GM12865 (cell line): ENCODE measurements at regions not wholly inside any gene's neighbourhood (a gene's known extent, or its start where the extent isn't known, plus 50 kb on each side); places are given as distances from the start of the nearest gene placed in this dataset.
"Not testable (repeated sequence)": the region's sequence is repeated elsewhere in the genome, so short reads cannot be mapped to it uniquely, and the experiment has no call there.

Source experiments
- DNase-seq: peaks from one replicate; pipeline ENCODE4 v3.0.0; 2010; ENCODE audit warnings: low read depth
- H3K4me3 ChIP-seq: 2 replicates; pipeline ENCODE4 v1.5.1; 2011; ENCODE audit warnings: mild to moderate bottlenecking, low read depth, low read length, control low read depth
- CTCF ChIP-seq: IDR thresholded peaks from 2 replicates; pipeline ENCODE4 v1.5.1; 2011; ENCODE audit warnings: low read length, control low read depth, low read depth, inconsistent platforms; ENCODE audit not compliant: insufficient read depth; ENCODE audit errors: missing control alignments

DNA sequence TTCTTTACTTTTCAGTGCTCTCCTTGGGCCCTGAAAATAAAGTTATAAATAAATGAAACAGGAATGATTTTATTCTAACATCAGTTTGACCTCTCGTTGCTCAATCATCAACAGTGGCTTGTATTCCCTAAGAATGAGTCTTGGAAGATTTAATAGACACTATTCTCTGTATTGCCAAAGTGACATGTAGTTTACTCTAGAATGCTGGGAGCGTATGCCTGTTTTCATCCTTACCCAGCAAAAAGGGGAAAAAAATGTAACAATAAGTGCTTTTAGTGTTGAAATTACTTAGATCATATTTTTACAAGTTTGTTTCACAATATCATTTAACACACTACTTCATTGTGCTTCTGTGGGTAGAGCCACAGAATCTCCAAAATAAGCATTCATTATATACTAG, 240.6 kb upstream of the CWC22 start:
- no peak for TF ChIP-seq CTCF
- DNase-seq, result no peak
- H3K4me3 ChIP-seq, result no peak overlapping the region

GRCh38 chr2:180246268-180246667, 239.2 kb upstream of the CWC22 start:
- no peak for TF ChIP-seq CTCF
- DNase-seq, result no peak

GRCh38 chr2:180240774-180241173, 233.7 kb upstream of the CWC22 start:
- TF ChIP-seq CTCF, result no peak
- H3K4me3 ChIP-seq, result no peak overlapping the region
- DNase-seq, result no peak

More at GRCh38 chr2:180246268-180246667, 239.2 kb upstream of the CWC22 start:
- H3K4me3 ChIP-seq, result no peak overlapping the region

DNA sequence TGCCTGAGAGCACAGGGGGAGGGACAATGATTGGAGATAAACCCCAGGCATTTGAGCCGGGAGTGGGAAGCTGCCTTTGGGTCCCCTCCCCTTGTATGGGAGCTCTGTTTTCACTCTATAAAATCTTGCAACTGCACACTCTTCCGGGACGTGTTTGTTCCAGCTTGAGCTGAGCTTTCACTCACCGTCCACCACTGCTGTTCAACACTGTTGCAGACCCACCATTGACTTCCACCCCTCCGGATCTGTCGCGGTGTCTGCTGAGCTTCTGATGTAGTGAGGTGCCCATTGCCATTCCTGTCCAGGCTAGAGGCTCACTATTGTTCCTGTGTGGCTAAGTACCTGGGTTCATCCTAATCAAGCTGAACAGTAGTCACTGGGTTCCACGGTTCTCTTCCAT, 231.6 kb upstream of the CWC22 start:
- no peak for TF ChIP-seq CTCF
- no peak overlapping the region for H3K4me3 ChIP-seq
- no peak for DNase-seq

GRCh38 chr2:180236061-180236460, 229.0 kb upstream of the CWC22 start:
- DNase-seq, result not testable (repeated sequence)

DNA sequence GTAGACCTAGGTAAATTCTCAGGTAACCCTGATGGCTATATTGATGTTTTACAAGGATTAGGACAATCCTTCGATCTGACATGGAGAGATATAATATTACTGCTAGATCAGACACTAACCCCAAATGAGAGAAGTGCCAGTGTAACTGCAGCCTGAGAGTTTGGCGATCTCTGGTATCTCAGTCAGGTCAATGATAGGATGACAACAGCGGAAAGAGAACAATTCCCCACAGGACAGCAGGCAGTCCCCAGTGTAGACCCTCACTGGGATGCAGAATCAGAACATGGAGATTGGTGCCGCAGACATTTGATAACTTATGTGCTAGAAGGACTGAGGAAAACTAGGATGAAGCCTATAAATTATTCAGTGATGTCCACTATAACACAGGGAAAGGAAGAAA, 228.4 kb upstream of the CWC22 start:
- DNase-seq, H3K4me3 ChIP-seq: not testable (repeated sequence)

More at GRCh38 chr2:180236061-180236460, 229.0 kb upstream of the CWC22 start:
- not testable (repeated sequence) for H3K4me3 ChIP-seq

DNA sequence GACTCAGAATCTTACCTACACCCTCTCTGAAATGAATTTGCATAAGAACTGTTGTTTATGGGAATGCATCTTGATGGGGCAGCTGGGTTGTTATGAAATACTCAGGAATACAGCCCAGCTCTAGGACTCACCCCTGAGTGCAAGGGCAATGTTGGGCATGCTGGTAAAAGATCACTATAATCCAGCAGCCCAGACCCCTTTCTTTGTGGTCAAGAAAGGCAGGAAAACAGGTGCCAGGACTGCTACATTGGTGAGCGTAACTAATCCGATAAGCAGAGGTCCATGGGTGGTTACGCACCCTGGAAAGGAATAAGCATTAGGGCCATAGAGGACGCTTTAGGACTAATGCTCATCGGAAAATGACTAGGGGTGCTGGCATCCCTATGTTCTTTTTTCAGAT, 227.9 kb upstream of the CWC22 start:
- not testable (repeated sequence) for DNase-seq, H3K4me3 ChIP-seq

GRCh38 chr2:180231015-180231414, 223.9 kb upstream of the CWC22 start:
- H3K4me3 ChIP-seq, result no peak overlapping the region
- no peak for TF ChIP-seq CTCF
- no peak for DNase-seq

GRCh38 chr2:180227461-180227860, 220.4 kb upstream of the CWC22 start:
- TF ChIP-seq CTCF, result no peak
- no peak overlapping the region for H3K4me3 ChIP-seq
- DNase-seq, result no peak
